ENCODE measurements at regions not wholly inside any gene's neighbourhood (a gene's known extent, or its start where the extent isn't known, plus 50 kb on each side); places are given as distances from the start of the nearest gene placed in this dataset.

DNA sequence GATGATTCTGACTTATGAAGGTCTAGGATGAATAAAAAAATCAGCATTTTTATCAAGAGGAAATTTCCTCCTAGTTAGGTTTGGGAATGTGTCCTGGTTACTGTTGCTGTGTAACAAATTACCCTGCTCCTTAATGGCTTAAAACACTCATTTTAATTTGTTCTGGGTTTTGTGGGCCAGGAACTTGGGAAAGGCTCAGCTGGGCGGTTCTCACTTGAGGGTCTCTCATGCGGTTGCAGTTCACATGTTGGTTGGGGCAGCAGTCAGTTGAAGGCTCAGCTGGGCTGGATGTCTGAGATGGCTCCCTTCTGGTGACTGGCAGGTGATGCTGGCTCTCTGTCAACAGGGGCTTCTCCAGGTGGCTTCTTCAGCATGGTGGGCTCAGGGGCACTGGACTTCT lies 214.6 kb downstream of the RBM19 start:
- Histone ChIP-seq H3K27ac (ENCODE audit: poor library complexity, severe bottlenecking) (no peak overlapping the region), H3K36me3 (ENCODE audit: low read depth) (no peaks in the 10 kb centered on the region), H3K4me1 (ENCODE audit: insufficient read depth, poor library complexity, severe bottlenecking) (no peaks in the 10 kb centered on the region), H3K27me3 (ENCODE audit: insufficient read depth, poor library complexity, severe bottlenecking) (peaks cover 8% of the 10 kb centered on the region), H3K4me3 (ENCODE audit: severe bottlenecking) (no peak overlapping the region), H3K9me3 (ENCODE audit: severe bottlenecking) (no peaks in the 10 kb centered on the region)
- TF ChIP-seq, protein P1, sequence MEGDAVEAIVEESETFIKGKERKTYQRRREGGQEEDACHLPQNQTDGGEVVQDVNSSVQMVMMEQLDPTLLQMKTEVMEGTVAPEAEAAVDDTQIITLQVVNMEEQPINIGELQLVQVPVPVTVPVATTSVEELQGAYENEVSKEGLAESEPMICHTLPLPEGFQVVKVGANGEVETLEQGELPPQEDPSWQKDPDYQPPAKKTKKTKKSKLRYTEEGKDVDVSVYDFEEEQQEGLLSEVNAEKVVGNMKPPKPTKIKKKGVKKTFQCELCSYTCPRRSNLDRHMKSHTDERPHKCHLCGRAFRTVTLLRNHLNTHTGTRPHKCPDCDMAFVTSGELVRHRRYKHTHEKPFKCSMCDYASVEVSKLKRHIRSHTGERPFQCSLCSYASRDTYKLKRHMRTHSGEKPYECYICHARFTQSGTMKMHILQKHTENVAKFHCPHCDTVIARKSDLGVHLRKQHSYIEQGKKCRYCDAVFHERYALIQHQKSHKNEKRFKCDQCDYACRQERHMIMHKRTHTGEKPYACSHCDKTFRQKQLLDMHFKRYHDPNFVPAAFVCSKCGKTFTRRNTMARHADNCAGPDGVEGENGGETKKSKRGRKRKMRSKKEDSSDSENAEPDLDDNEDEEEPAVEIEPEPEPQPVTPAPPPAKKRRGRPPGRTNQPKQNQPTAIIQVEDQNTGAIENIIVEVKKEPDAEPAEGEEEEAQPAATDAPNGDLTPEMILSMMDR (IDR thresholded peaks at IDR 0.05; ENCODE audit: poor library complexity, severe bottlenecking): no peak
- no peak for ATAC-seq (ENCODE audit: low read depth)
- DNase-seq (ENCODE audit: low spot score): no peak

DNA sequence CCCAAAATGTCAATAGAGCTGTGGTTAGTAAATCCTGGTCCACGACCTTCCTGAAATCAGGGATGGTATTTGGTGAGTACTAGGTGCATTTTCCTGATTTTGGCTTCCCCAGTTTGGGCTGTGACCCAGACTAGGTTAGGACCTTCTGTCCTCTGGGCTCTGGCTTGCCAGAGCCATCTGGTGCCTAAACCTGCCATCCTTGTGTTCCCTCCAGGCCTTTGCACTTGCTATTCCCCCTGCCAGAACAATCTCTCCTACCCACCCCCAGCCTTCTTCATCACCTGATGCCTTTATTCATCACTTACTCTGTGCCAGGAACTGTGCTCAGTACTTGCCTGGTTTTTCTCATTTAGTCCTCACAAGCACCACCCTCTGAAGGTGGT lies 216.7 kb downstream of the RBM19 start:
- DNase-seq (ENCODE audit: low spot score) (no peak), ATAC-seq (ENCODE audit: low read depth) (no peak)
- Histone ChIP-seq H3K27me3 (ENCODE audit: insufficient read depth, poor library complexity, severe bottlenecking) (peaks cover 11% of the 10 kb centered on the region), H3K36me3 (ENCODE audit: low read depth) (no peaks in the 10 kb centered on the region), H3K27ac (ENCODE audit: poor library complexity, severe bottlenecking) (no peak overlapping the region), H3K4me3 (ENCODE audit: severe bottlenecking) (no peak overlapping the region), H3K4me1 (ENCODE audit: insufficient read depth, poor library complexity, severe bottlenecking) (no peaks in the 10 kb centered on the region), H3K9me3 (ENCODE audit: severe bottlenecking) (no peaks in the 10 kb centered on the region)
- TF ChIP-seq, protein P1 (IDR thresholded peaks at IDR 0.05; ENCODE audit: poor library complexity, severe bottlenecking): no peak

DNA sequence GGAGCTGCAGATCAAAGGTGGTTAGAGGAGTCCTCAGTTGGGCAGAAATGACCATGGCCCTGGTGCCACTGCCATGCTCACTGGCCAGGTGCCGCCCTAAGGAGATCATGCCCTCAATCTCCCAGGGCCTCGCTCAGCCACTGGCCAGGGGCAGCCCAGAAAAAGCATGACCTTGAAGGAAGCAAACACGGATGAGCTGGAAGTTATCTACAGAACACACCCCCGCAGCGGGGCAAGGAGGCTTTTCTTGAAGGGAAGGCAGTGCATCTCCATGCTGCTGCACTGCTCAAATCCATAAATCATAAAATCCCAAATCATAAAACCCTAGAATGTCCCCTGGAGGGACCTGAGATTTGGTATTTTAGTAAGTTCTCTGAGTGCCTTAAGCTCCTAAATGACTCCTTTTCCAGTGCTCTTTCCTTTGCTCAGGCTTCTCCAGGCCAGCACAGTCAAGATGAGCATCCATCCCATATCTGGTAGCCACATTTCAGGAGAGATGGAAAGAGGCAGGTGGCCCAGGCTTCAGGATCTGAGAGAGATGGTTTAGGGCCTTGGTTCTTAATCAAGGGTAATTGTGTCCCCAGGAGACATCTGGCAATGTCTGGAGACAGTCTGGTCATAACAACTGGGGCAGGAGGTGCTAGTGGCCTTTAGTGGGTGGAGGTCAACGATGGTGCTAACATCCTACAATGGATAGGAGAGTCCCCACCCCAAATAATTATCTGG lies 217.3 kb downstream of the RBM19 start:
- ATAC-seq (ENCODE audit: low read depth) (no peak), DNase-seq (ENCODE audit: low spot score) (no peak)
- Histone ChIP-seq H3K36me3 (ENCODE audit: low read depth) (no peaks in the 10 kb centered on the region), H3K27ac (ENCODE audit: poor library complexity, severe bottlenecking) (no peak overlapping the region), H3K27me3 (ENCODE audit: insufficient read depth, poor library complexity, severe bottlenecking) (peaks cover 11% of the 10 kb centered on the region), H3K4me3 (ENCODE audit: severe bottlenecking) (no peak overlapping the region), H3K4me1 (ENCODE audit: insufficient read depth, poor library complexity, severe bottlenecking) (no peaks in the 10 kb centered on the region), H3K9me3 (ENCODE audit: severe bottlenecking) (no peaks in the 10 kb centered on the region)
- TF ChIP-seq, protein P1 (IDR thresholded peaks at IDR 0.05; ENCODE audit: poor library complexity, severe bottlenecking): no peak

DNA sequence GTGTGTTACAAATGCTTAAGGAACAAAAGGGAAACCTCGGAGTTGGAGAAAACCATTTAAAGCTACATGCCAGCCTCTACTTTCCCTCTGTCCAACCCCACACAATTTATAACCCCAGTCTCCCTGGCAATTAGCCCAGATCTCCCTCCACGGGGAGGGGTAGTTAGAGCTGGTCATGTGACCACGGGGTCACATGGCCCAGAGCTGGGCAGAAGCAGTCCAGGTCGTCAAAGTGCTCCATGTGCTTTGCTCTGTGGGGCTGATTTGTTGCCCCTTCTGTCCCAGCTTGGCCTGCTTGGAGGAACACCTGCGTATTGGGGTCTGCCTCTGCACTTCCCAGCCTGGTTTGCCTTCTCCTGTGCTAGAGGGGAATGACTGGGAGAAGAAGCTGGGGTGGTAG lies 219.1 kb downstream of the RBM19 start:
- Histone ChIP-seq H3K9me3 (ENCODE audit: severe bottlenecking) (no peaks in the 10 kb centered on the region), H3K27ac (ENCODE audit: poor library complexity, severe bottlenecking) (no peak overlapping the region), H3K4me3 (ENCODE audit: severe bottlenecking) (no peak overlapping the region), H3K27me3 (ENCODE audit: insufficient read depth, poor library complexity, severe bottlenecking) (peaks cover 11% of the 10 kb centered on the region), H3K4me1 (ENCODE audit: insufficient read depth, poor library complexity, severe bottlenecking) (no peaks in the 10 kb centered on the region), H3K36me3 (ENCODE audit: low read depth) (no peaks in the 10 kb centered on the region)
- no peak for ATAC-seq (ENCODE audit: low read depth)
- DNase-seq (ENCODE audit: low spot score): no peak
- TF ChIP-seq, protein P1 (IDR thresholded peaks at IDR 0.05; ENCODE audit: poor library complexity, severe bottlenecking): no peak

DNA sequence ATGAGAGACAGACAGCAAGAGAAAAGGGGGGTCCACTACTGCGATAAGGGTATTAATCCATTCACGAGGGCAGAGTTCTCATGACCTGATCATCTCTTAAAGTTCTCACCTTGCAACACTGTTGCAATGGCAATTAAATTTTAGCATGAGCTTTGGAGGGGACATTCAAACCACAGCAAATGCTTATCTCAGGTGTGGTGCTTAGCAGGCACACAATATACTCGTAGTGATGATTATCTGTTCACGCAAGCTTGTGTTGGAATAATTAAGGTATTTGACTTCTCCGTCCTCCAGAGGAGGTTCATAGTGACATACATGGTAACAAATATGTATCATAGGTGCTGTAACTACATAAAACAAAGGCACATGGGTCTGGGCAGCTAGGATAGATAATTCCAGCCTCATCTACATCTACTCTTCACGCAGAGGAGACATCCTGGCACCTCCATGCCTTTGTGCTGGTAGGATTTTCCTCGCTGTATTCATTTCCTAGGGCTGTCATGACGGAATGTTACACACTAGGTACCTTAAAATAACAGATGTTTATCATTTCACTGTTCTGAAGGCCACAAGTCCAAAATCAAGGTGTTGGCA lies 221.2 kb downstream of the RBM19 start:
- Histone ChIP-seq H3K36me3 (ENCODE audit: low read depth) (no peaks in the 10 kb centered on the region), H3K27ac (ENCODE audit: poor library complexity, severe bottlenecking) (no peak overlapping the region), H3K4me3 (ENCODE audit: severe bottlenecking) (no peak overlapping the region), H3K4me1 (ENCODE audit: insufficient read depth, poor library complexity, severe bottlenecking) (no peaks in the 10 kb centered on the region), H3K27me3 (ENCODE audit: insufficient read depth, poor library complexity, severe bottlenecking) (peaks cover 6% of the 10 kb centered on the region), H3K9me3 (ENCODE audit: severe bottlenecking) (no peaks in the 10 kb centered on the region)
- ATAC-seq (ENCODE audit: low read depth): no peak
- TF ChIP-seq, protein P1 (IDR thresholded peaks at IDR 0.05; ENCODE audit: poor library complexity, severe bottlenecking): no peak
- no peak for DNase-seq (ENCODE audit: low spot score)

Data from RWPE2 (cell line).